GM23338 (cell line): ENCODE measurements at regions not wholly inside any gene's neighbourhood (a gene's known extent, or its start where the extent isn't known, plus 50 kb on each side); places are given as distances from the start of the nearest gene placed in this dataset.
A peak's percentile ranks its signal among the peaks of the same experiment; 100 is the strongest.

Experiments used
- ATAC-seq: fragments of 200-7000 bp; cut with Tn5 transposase; 3 replicates; pipeline ENCODE4 v1.9.1; 2020
- DNase-seq: peaks from one replicate; pipeline ENCODE4 v3.0.0-alpha.2; 2015; ENCODE audit warnings: low spot score
- H2AFZ ChIP-seq: fragments of 200-600 bp; sonication (generic); 2 replicates; pipeline ENCODE4 v1.8.0; 2016; ENCODE audit warnings: antibody characterized with exemption, mild to moderate bottlenecking, moderate library complexity
- H3F3A ChIP-seq: fragments of 200-600 bp; sonication (generic); replicated peaks from 2 replicates; pipeline ENCODE4 v1.8.0; 2017; ENCODE audit warnings: antibody characterized with exemption, mixed run types, low read depth
- H3K27ac ChIP-seq: fragments of 200-600 bp; sonication (generic); 2 replicates; pipeline ENCODE4 v1.6.1; 2016; ENCODE audit warnings: low read depth
- H3K27me3 ChIP-seq: fragments of 200-600 bp; sonication (generic); 2 replicates; pipeline ENCODE4 v1.8.0; 2016; ENCODE audit warnings: mild to moderate bottlenecking, mixed run types, moderate library complexity; ENCODE audit not compliant: insufficient read depth
- H3K36me3 ChIP-seq: fragments of 200-600 bp; sonication (generic); 2 replicates; pipeline ENCODE4 v1.8.0; 2016; ENCODE audit warnings: mild to moderate bottlenecking; ENCODE audit not compliant: insufficient read depth
- H3K4me1 ChIP-seq: fragments of 200-600 bp; sonication (generic); 2 replicates; pipeline ENCODE4 v1.8.0; 2016; ENCODE audit warnings: mild to moderate bottlenecking, moderate library complexity; ENCODE audit not compliant: insufficient read depth
- H3K4me2 ChIP-seq: fragments of 200-600 bp; sonication (generic); 2 replicates; pipeline ENCODE4 v1.7.1; 2017; ENCODE audit warnings: mixed run types
- H3K4me3 ChIP-seq: fragments of 200-600 bp; sonication (generic); 2 replicates; pipeline ENCODE4 v1.6.1; 2016; ENCODE audit warnings: mixed run types
- H3K79me2 ChIP-seq: fragments of 200-600 bp; sonication (generic); replicated peaks from 2 replicates; pipeline ENCODE4 v1.8.0; 2017; ENCODE audit warnings: mild to moderate bottlenecking; ENCODE audit not compliant: insufficient read depth
- H3K9me2 ChIP-seq: fragments of 200-600 bp; sonication (generic); 2 replicates; pipeline ENCODE4 v1.8.0; 2017; ENCODE audit not compliant: insufficient read depth
- H4K20me1 ChIP-seq: fragments of 200-600 bp; sonication (generic); replicated peaks from 2 replicates; pipeline ENCODE4 v1.8.0; 2017; ENCODE audit warnings: mild to moderate bottlenecking; ENCODE audit not compliant: insufficient read depth
- H3K27ac Mint-ChIP-seq: 2 replicates; pipeline ENCODE4 v1.8.0; 2020; ENCODE audit warnings: inconsistent platforms, mild to moderate bottlenecking, moderate library complexity, mixed read lengths
- H3K27me3 Mint-ChIP-seq: 3 replicates; pipeline ENCODE4 v1.8.0; 2022; ENCODE audit warnings: low read depth, mild to moderate bottlenecking, moderate library complexity, mixed read lengths, inconsistent platforms; ENCODE audit not compliant: insufficient read depth, poor library complexity
- H3K36me3 Mint-ChIP-seq: 3 replicates; pipeline ENCODE4 v1.8.0; 2021; ENCODE audit warnings: low read depth, mild to moderate bottlenecking, inconsistent platforms, moderate library complexity, mixed read lengths
- H3K4me1 Mint-ChIP-seq: 3 replicates; pipeline ENCODE4 v1.8.0; 2020; ENCODE audit warnings: mild to moderate bottlenecking, inconsistent platforms, mixed read lengths
- H3K4me3 Mint-ChIP-seq: 3 replicates; pipeline ENCODE4 v1.8.0; 2021; ENCODE audit warnings: moderate library complexity, mild to moderate bottlenecking, inconsistent platforms, mixed read lengths
- H3K9me3 Mint-ChIP-seq: 3 replicates; pipeline ENCODE4 v1.8.0; 2020; ENCODE audit warnings: moderate library complexity, mild to moderate bottlenecking, inconsistent platforms, mixed read lengths
- CREB1 ChIP-seq: fragments of 250-450 bp; sonication (Bioruptor Pico); IDR thresholded peaks from 2 replicates; pipeline ENCODE4 v1.5.0; 2020; ENCODE audit warnings: low read depth, mild to moderate bottlenecking, moderate library complexity
- CTCF ChIP-seq, 2 experiments: fragments of 200-600 bp in 1 of 2; sonication (generic) in 1 of 2; conservative IDR thresholded peaks; 2 replicates each; pipeline versions ENCODE4 v1.5.1 to v1.6.1; 2016 to 2017; ENCODE audit warnings: antibody characterized with exemption in 2 of 2, low read depth in 2 of 2, mild to moderate bottlenecking in 2 of 2, moderate library complexity in 1 of 2
- NANOG ChIP-seq: IDR thresholded peaks from 2 replicates; pipeline ENCODE4 v1.6.1; 2016; ENCODE audit warnings: antibody characterized with exemption, borderline replicate concordance
- POLR2AphosphoS5 ChIP-seq: IDR thresholded peaks from 2 replicates; pipeline ENCODE4 v1.6.1; 2016; ENCODE audit warnings: antibody characterized with exemption, low read depth
- STAT1 ChIP-seq: IDR thresholded peaks from one replicate; pipeline ENCODE4 v1.6.1; 2016; ENCODE audit warnings: antibody characterized with exemption; ENCODE audit not compliant: unreplicated experiment
- ZNF462 ChIP-seq: fragments of 250-450 bp; sonication (Bioruptor Pico); IDR thresholded peaks from 2 replicates; pipeline ENCODE4 v1.5.0; 2020; ENCODE audit warnings: mild to moderate bottlenecking, moderate library complexity
- TF ChIP-seq, protein P1 (sequence below): IDR thresholded peaks from 2 replicates; pipeline ENCODE4 v1.6.1; 2016; ENCODE audit warnings: antibody characterized with exemption

GRCh38 chr17:77429969-77430752 lies 289.4 kb downstream of the SEC14L1 start:
- peak overlapping the region; percentile 61; the same call in 1 of the 2 replicates for H3K4me2 ChIP-seq
- H3K4me1 ChIP-seq, result peaks cover 38% of the 10 kb centered on the region
- ATAC-seq (peak; percentile 84), DNase-seq (peak; percentile 96)
- no peak overlapping the region for H3K4me3 ChIP-seq
- peaks cover 78% of the 10 kb centered on the region for H3K4me1 Mint-ChIP-seq
- 0 out of 2 replicates have a peak, but pooled peaks cover 5% of the 10 kb centered on the region for H3F3A ChIP-seq
- H3K4me3 Mint-ChIP-seq, result no peak overlapping the region; the same call in 2 of the 3 replicates
- H3K36me3 ChIP-seq, result no peaks in the 10 kb centered on the region
- 0 out of 2 replicates have a peak, but pooled peaks have one; percentile 15 for TF ChIP-seq CREB1
- TF ChIP-seq CTCF (conservative IDR thresholded peaks at IDR 0.05; ENCODE audit: low read depth in 2 of 2), result peak; percentile 81
- no peak for TF ChIP-seq ZNF462 (CRISPR knock-in tag)
- TF ChIP-seq POLR2AphosphoS5, result peak; percentile 25; the same call in 1 of the 2 replicates
- TF ChIP-seq, protein P1, sequence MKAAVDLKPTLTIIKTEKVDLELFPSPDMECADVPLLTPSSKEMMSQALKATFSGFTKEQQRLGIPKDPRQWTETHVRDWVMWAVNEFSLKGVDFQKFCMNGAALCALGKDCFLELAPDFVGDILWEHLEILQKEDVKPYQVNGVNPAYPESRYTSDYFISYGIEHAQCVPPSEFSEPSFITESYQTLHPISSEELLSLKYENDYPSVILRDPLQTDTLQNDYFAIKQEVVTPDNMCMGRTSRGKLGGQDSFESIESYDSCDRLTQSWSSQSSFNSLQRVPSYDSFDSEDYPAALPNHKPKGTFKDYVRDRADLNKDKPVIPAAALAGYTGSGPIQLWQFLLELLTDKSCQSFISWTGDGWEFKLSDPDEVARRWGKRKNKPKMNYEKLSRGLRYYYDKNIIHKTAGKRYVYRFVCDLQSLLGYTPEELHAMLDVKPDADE, result no peak
- no peak for TF ChIP-seq NANOG
- no peak for TF ChIP-seq STAT1
- no peaks in the 10 kb centered on the region for H3K36me3 Mint-ChIP-seq
- peaks cover 5% of the 10 kb centered on the region for H4K20me1 ChIP-seq
- H3K79me2 ChIP-seq, result peaks cover 62% of the 10 kb centered on the region
- 0 out of 2 replicates have a peak overlapping the region, but pooled peaks have one; percentile 59 for H3K27ac ChIP-seq
- H2AFZ ChIP-seq, result no peak overlapping the region
- no peaks in the 10 kb centered on the region for H3K27me3 ChIP-seq
- peaks cover 14% of the 10 kb centered on the region for H3K27me3 Mint-ChIP-seq
- no peak overlapping the region for H3K27ac Mint-ChIP-seq
- no peaks in the 10 kb centered on the region for H3K9me3 Mint-ChIP-seq
- H3K9me2 ChIP-seq, result no peaks in the 10 kb centered on the region
